ENCODE measurements at regions not wholly inside any gene's neighbourhood (a gene's known extent, or its start where the extent isn't known, plus 50 kb on each side); places are given as distances from the start of the nearest gene placed in this dataset.
A peak's percentile ranks its signal among the peaks of the same experiment; 100 is the strongest.
"Not testable (repeated sequence)": the region's sequence is repeated elsewhere in the genome, so short reads cannot be mapped to it uniquely, and the experiment has no call there.

- no peak for FAIRE-seq
These were observed 88.2 kb downstream of the KLHL28 start for GRCh38 chr14:44873536-44873935.

GRCh38 chr14:44866770-44867169 lies 95.0 kb downstream of the KLHL28 start:
- FAIRE-seq: no peak

More at GRCh38 chr14:44873536-44873935, 88.2 kb downstream of the KLHL28 start:
- DNase-seq (ENCODE audit: low spot score): no peak

GRCh38 chr14:44866322-44866721 lies 95.4 kb downstream of the KLHL28 start:
- DNase-seq (ENCODE audit: low spot score): no peak
- FAIRE-seq: no peak

More at GRCh38 chr14:44866770-44867169, 95.0 kb downstream of the KLHL28 start:
- no peak for DNase-seq (ENCODE audit: low spot score)

- DNase-seq (ENCODE audit: low spot score) (no peak), FAIRE-seq (no peak)
These were observed 98.5 kb downstream of the KLHL28 start for GRCh38 chr14:44863271-44863670.

GRCh38 chr14:44854114-44854513 lies 107.6 kb downstream of the KLHL28 start:
- no peak for DNase-seq (ENCODE audit: low spot score)
- no peak for FAIRE-seq

GRCh38 chr14:44847526-44848309 lies 114.0 kb downstream of the KLHL28 start:
- FAIRE-seq (no peak), DNase-seq (ENCODE audit: low spot score) (no peak)

- FAIRE-seq (no peak), DNase-seq (ENCODE audit: low spot score) (peak; percentile 8)
These were observed 115.4 kb downstream of the KLHL28 start for GRCh38 chr14:44846232-44846824.

GRCh38 chr14:44835928-44836327 lies 125.8 kb downstream of the KLHL28 start:
- not testable (repeated sequence) for FAIRE-seq; DNase-seq (ENCODE audit: low spot score)

GRCh38 chr14:44833376-44834060 lies 128.2 kb downstream of the KLHL28 start:
- FAIRE-seq (peak; percentile 85), DNase-seq (ENCODE audit: low spot score) (peak; percentile 61)

GRCh38 chr14:44830371-44830770 lies 131.4 kb downstream of the KLHL28 start:
- FAIRE-seq (no peak), DNase-seq (ENCODE audit: low spot score) (no peak)

GRCh38 chr14:44829021-44829420 lies 132.7 kb downstream of the KLHL28 start:
- FAIRE-seq: no peak
- no peak for DNase-seq (ENCODE audit: low spot score)

GRCh38 chr14:44828023-44828422 lies 133.7 kb downstream of the KLHL28 start:
- FAIRE-seq (no peak), DNase-seq (ENCODE audit: low spot score) (no peak)

GRCh38 chr14:44820230-44820964 lies 141.3 kb downstream of the KLHL28 start:
- FAIRE-seq (no peak), DNase-seq (ENCODE audit: low spot score) (no peak)

- FAIRE-seq (no peak), DNase-seq (ENCODE audit: low spot score) (no peak)
These were observed 147.6 kb downstream of the KLHL28 start for GRCh38 chr14:44814196-44814595.

- DNase-seq (ENCODE audit: low spot score) (no peak), FAIRE-seq (no peak)
These were observed 149.1 kb downstream of the KLHL28 start for GRCh38 chr14:44812672-44813071.

- DNase-seq (ENCODE audit: low spot score) (no peak), FAIRE-seq (no peak)
These were observed 157.4 kb downstream of the KLHL28 start for GRCh38 chr14:44804391-44804790.

GRCh38 chr14:44803239-44803905 lies 158.4 kb downstream of the KLHL28 start:
- peak; percentile 57 for DNase-seq (ENCODE audit: low spot score)
- peak; percentile 84 for FAIRE-seq

- no peak for FAIRE-seq
- DNase-seq (ENCODE audit: low spot score): no peak
These were observed 163.1 kb downstream of the KLHL28 start for GRCh38 chr14:44798386-44799242.

GRCh38 chr14:44795725-44796124 lies 166.0 kb downstream of the KLHL28 start:
- DNase-seq (ENCODE audit: low spot score): no peak
- no peak for FAIRE-seq

- no peak for FAIRE-seq
These were observed 170.0 kb downstream of the KLHL28 start for GRCh38 chr14:44791730-44792129.

More at GRCh38 chr14:44791730-44792129, 170.0 kb downstream of the KLHL28 start:
- DNase-seq (ENCODE audit: low spot score): no peak
